ENCODE measurements at regions not wholly inside any gene's neighbourhood (a gene's known extent, or its start where the extent isn't known, plus 50 kb on each side); places are given as distances from the start of the nearest gene placed in this dataset.

DNA sequence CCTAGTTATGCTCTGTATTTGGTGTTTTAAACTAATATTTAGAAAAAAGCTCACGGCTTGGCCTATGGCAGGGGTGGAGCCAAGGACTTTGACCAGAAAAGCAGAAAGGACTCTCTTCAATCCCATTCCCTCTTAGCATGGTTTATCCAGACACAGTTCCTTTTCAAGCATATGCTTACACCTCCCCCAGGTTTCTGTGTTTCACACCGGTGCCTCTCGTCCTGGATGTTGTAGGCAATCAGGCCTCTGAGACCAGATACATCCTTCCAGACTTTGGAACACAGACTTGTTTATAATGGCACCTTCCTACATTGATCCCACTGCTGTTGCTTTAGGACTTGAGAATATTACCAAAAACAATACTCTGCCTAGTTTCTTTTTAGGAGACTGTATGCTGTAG lies 440.5 kb upstream of the ARPP21 start:
- TF ChIP-seq TAF1 (IDR thresholded peaks at IDR 0.05; ENCODE audit: borderline replicate concordance, low read depth, low read length) (no peak), POLR2AphosphoS5 (IDR thresholded peaks at IDR 0.05; ENCODE audit: low read depth, low read length) (no peak), POLR2A (IDR thresholded peaks at IDR 0.05; ENCODE audit: low read depth, low read length) (no peak)

Data from GM12892 (cell line).